ENCODE measurements at regions not wholly inside any gene's neighbourhood (a gene's known extent, or its start where the extent isn't known, plus 50 kb on each side); places are given as distances from the start of the nearest gene placed in this dataset.

GRCh38 chr18:10232062-10232461, 222.4 kb upstream of the APCDD1 start:
- Histone ChIP-seq H3K27ac (ENCODE audit: low read length) (no peak overlapping the region), H3K27me3 (ENCODE audit: control insufficient read depth, insufficient read depth, low read length) (no peaks in the 10 kb centered on the region), H3K9me3 (ENCODE audit: control insufficient read depth, insufficient read depth, low read length) (peaks cover 1% of the 10 kb centered on the region; the same call in 1 of the 2 replicates), H3K4me1 (ENCODE audit: control insufficient read depth, insufficient read depth, low read length) (no peaks in the 10 kb centered on the region), H3K4me3 (ENCODE audit: low read length) (no peak overlapping the region), H3K36me3 (ENCODE audit: control insufficient read depth, insufficient read depth, low read length) (no peaks in the 10 kb centered on the region)
- WGBS (ENCODE audit: insufficient coverage, insufficient read length) = no CpG with 5 or more reads among the region's 2 CpGs
- DNase-seq (ENCODE audit: low read depth, low spot score) = no peak

- peaks cover 1% of the 10 kb centered on the region; the same call in 1 of the 2 replicates for H3K9me3 ChIP-seq (ENCODE audit: control insufficient read depth, insufficient read depth, low read length)
- no peaks in the 10 kb centered on the region for H3K4me1 ChIP-seq (ENCODE audit: control insufficient read depth, insufficient read depth, low read length)
- no peak for DNase-seq (ENCODE audit: low read depth, low spot score)
- no peak overlapping the region for H3K4me3 ChIP-seq (ENCODE audit: low read length)
- no peaks in the 10 kb centered on the region for H3K27me3 ChIP-seq (ENCODE audit: control insufficient read depth, insufficient read depth, low read length)
- no peaks in the 10 kb centered on the region for H3K36me3 ChIP-seq (ENCODE audit: control insufficient read depth, insufficient read depth, low read length)
- WGBS (ENCODE audit: insufficient coverage, insufficient read length) = no CpG with 5 or more reads among the region's 10 CpGs
- H3K27ac ChIP-seq (ENCODE audit: low read length) = no peak overlapping the region
Observed at GRCh38 chr18:10233082-10233875, 221.2 kb upstream of the APCDD1 start.

- no peak overlapping the region for H3K27ac ChIP-seq (ENCODE audit: low read length)
- H3K4me3 ChIP-seq (ENCODE audit: low read length) = no peak overlapping the region
- WGBS (ENCODE audit: insufficient coverage, insufficient read length) = no CpG with 5 or more reads among the region's 5 CpGs
Observed at GRCh38 chr18:10234281-10234680, 220.2 kb upstream of the APCDD1 start.

GRCh38 chr18:10234912-10235660, 219.3 kb upstream of the APCDD1 start:
- H3K4me3 ChIP-seq (ENCODE audit: low read length) = no peak overlapping the region
- H3K9me3 ChIP-seq (ENCODE audit: control insufficient read depth, insufficient read depth, low read length) = peaks cover 1% of the 10 kb centered on the region; the same call in 1 of the 2 replicates
- no peak for DNase-seq (ENCODE audit: low read depth, low spot score)
- no CpG with 5 or more reads among the region's 6 CpGs for WGBS (ENCODE audit: insufficient coverage, insufficient read length)
- no peak overlapping the region for H3K27ac ChIP-seq (ENCODE audit: low read length)
- H3K4me1 ChIP-seq (ENCODE audit: control insufficient read depth, insufficient read depth, low read length) = no peaks in the 10 kb centered on the region
- no peaks in the 10 kb centered on the region for H3K27me3 ChIP-seq (ENCODE audit: control insufficient read depth, insufficient read depth, low read length)
- no peaks in the 10 kb centered on the region for H3K36me3 ChIP-seq (ENCODE audit: control insufficient read depth, insufficient read depth, low read length)

More at GRCh38 chr18:10234281-10234680, 220.2 kb upstream of the APCDD1 start:
- H3K36me3 ChIP-seq (ENCODE audit: control insufficient read depth, insufficient read depth, low read length) = no peaks in the 10 kb centered on the region
- no peaks in the 10 kb centered on the region for H3K27me3 ChIP-seq (ENCODE audit: control insufficient read depth, insufficient read depth, low read length)
- no peaks in the 10 kb centered on the region for H3K4me1 ChIP-seq (ENCODE audit: control insufficient read depth, insufficient read depth, low read length)
- peaks cover 1% of the 10 kb centered on the region; the same call in 1 of the 2 replicates for H3K9me3 ChIP-seq (ENCODE audit: control insufficient read depth, insufficient read depth, low read length)
- DNase-seq (ENCODE audit: low read depth, low spot score) = no peak

- Histone ChIP-seq H3K27ac (ENCODE audit: low read length) (no peak overlapping the region), H3K4me3 (ENCODE audit: low read length) (no peak overlapping the region), H3K36me3 (ENCODE audit: control insufficient read depth, insufficient read depth, low read length) (no peaks in the 10 kb centered on the region), H3K4me1 (ENCODE audit: control insufficient read depth, insufficient read depth, low read length) (no peaks in the 10 kb centered on the region), H3K27me3 (ENCODE audit: control insufficient read depth, insufficient read depth, low read length) (no peaks in the 10 kb centered on the region), H3K9me3 (ENCODE audit: control insufficient read depth, insufficient read depth, low read length) (peaks cover 1% of the 10 kb centered on the region; the same call in 1 of the 2 replicates)
- WGBS (ENCODE audit: insufficient coverage, insufficient read length) = no CpG with 5 or more reads among the region's 2 CpGs
- DNase-seq (ENCODE audit: low read depth, low spot score) = no peak
Observed at GRCh38 chr18:10235661-10235952, 218.8 kb upstream of the APCDD1 start.

- H3K4me1 ChIP-seq (ENCODE audit: control insufficient read depth, insufficient read depth, low read length) = no peaks in the 10 kb centered on the region
- no peaks in the 10 kb centered on the region for H3K27me3 ChIP-seq (ENCODE audit: control insufficient read depth, insufficient read depth, low read length)
- H3K36me3 ChIP-seq (ENCODE audit: control insufficient read depth, insufficient read depth, low read length) = no peaks in the 10 kb centered on the region
- H3K9me3 ChIP-seq (ENCODE audit: control insufficient read depth, insufficient read depth, low read length) = no peaks in the 10 kb centered on the region
- no CpG with 5 or more reads among the region's 11 CpGs for WGBS (ENCODE audit: insufficient coverage, insufficient read length)
- no peak overlapping the region for H3K27ac ChIP-seq (ENCODE audit: low read length)
- DNase-seq (ENCODE audit: low read depth, low spot score) = no peak
- no peak overlapping the region for H3K4me3 ChIP-seq (ENCODE audit: low read length)
Observed at GRCh38 chr18:10239103-10239502, 215.3 kb upstream of the APCDD1 start.

- no peaks in the 10 kb centered on the region for H3K4me1 ChIP-seq (ENCODE audit: control insufficient read depth, insufficient read depth, low read length)
- no CpG with 5 or more reads among the region's 5 CpGs for WGBS (ENCODE audit: insufficient coverage, insufficient read length)
- DNase-seq (ENCODE audit: low read depth, low spot score) = no peak
Observed at GRCh38 chr18:10239991-10240634, 214.3 kb upstream of the APCDD1 start.

GRCh38 chr18:10240973-10241372, 213.5 kb upstream of the APCDD1 start:
- Histone ChIP-seq H3K4me1 (ENCODE audit: control insufficient read depth, insufficient read depth, low read length) (no peaks in the 10 kb centered on the region), H3K27me3 (ENCODE audit: control insufficient read depth, insufficient read depth, low read length) (no peaks in the 10 kb centered on the region), H3K4me3 (ENCODE audit: low read length) (no peak overlapping the region), H3K36me3 (ENCODE audit: control insufficient read depth, insufficient read depth, low read length) (no peaks in the 10 kb centered on the region), H3K27ac (ENCODE audit: low read length) (no peak overlapping the region), H3K9me3 (ENCODE audit: control insufficient read depth, insufficient read depth, low read length) (no peaks in the 10 kb centered on the region)
- DNase-seq (ENCODE audit: low read depth, low spot score) = no peak
- no CpG with 5 or more reads among the region's 2 CpGs for WGBS (ENCODE audit: insufficient coverage, insufficient read length)

More at GRCh38 chr18:10239991-10240634, 214.3 kb upstream of the APCDD1 start:
- Histone ChIP-seq H3K4me3 (ENCODE audit: low read length) (no peak overlapping the region), H3K36me3 (ENCODE audit: control insufficient read depth, insufficient read depth, low read length) (no peaks in the 10 kb centered on the region), H3K27me3 (ENCODE audit: control insufficient read depth, insufficient read depth, low read length) (no peaks in the 10 kb centered on the region), H3K9me3 (ENCODE audit: control insufficient read depth, insufficient read depth, low read length) (no peaks in the 10 kb centered on the region), H3K27ac (ENCODE audit: low read length) (no peak overlapping the region)

- Histone ChIP-seq H3K36me3 (ENCODE audit: control insufficient read depth, insufficient read depth, low read length) (no peaks in the 10 kb centered on the region), H3K27ac (ENCODE audit: low read length) (no peak overlapping the region), H3K4me3 (ENCODE audit: low read length) (no peak overlapping the region), H3K9me3 (ENCODE audit: control insufficient read depth, insufficient read depth, low read length) (no peaks in the 10 kb centered on the region), H3K4me1 (ENCODE audit: control insufficient read depth, insufficient read depth, low read length) (no peaks in the 10 kb centered on the region), H3K27me3 (ENCODE audit: control insufficient read depth, insufficient read depth, low read length) (no peaks in the 10 kb centered on the region)
- WGBS (ENCODE audit: insufficient coverage, insufficient read length) = no CpG with 5 or more reads among the region's 1 CpG
- no peak for DNase-seq (ENCODE audit: low read depth, low spot score)
Observed at GRCh38 chr18:10241579-10241978, 212.9 kb upstream of the APCDD1 start.

- H3K27ac ChIP-seq (ENCODE audit: low read length) = no peak overlapping the region
- no peak overlapping the region for H3K4me3 ChIP-seq (ENCODE audit: low read length)
- DNase-seq (ENCODE audit: low read depth, low spot score) = no peak
- no peaks in the 10 kb centered on the region for H3K9me3 ChIP-seq (ENCODE audit: control insufficient read depth, insufficient read depth, low read length)
- H3K36me3 ChIP-seq (ENCODE audit: control insufficient read depth, insufficient read depth, low read length) = no peaks in the 10 kb centered on the region
- H3K4me1 ChIP-seq (ENCODE audit: control insufficient read depth, insufficient read depth, low read length) = no peaks in the 10 kb centered on the region
- no CpG with 5 or more reads among the region's 7 CpGs for WGBS (ENCODE audit: insufficient coverage, insufficient read length)
- H3K27me3 ChIP-seq (ENCODE audit: control insufficient read depth, insufficient read depth, low read length) = no peaks in the 10 kb centered on the region
Observed at GRCh38 chr18:10242936-10243680, 211.3 kb upstream of the APCDD1 start.
